ENCODE measurements at regions not wholly inside any gene's neighbourhood (a gene's known extent, or its start where the extent isn't known, plus 50 kb on each side); places are given as distances from the start of the nearest gene placed in this dataset.

DNA sequence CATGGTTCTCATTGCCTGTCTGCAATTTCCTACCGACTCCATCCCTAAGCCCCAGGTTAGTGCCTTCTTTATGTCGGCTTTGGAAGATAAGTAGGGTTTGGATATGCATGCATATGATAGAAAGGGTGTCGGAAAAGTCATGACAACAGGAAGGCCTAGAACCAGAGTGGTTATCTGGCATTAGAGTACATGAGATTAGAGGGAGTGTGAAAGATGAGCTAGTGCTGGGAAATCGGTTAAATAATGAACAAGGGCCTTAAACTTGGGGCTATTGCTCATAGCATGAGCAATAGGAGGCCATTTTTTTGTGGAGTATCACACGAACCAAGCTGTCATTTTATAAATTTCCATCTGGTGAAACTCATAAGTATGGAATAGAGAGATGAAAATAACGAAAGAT, 54.0 kb upstream of the LPP start:
- Histone ChIP-seq H3K27ac (ENCODE audit: low read length in 2 of 2) (no peak overlapping the region), H3K9me3 (ENCODE audit: control extremely low read depth in 1 of 3, control insufficient read depth in 2 of 3, insufficient read depth in 1 of 3, low read length in 2 of 3) (peaks cover 0 to 5% (median 5%) of the 10 kb centered on the region in 3 donors), H3K4me1 (ENCODE audit: control insufficient read depth in 2 of 2, insufficient read depth in 2 of 2, low read length in 2 of 2) (peaks cover 15 to 17% of the 10 kb centered on the region in 2 donors), H3K4me2 (replicated peaks; ENCODE audit: low read depth, low read length, poor library complexity, severe bottlenecking) (no peak overlapping the region), H3K36me3 (replicated peaks in 1 of 2; ENCODE audit: control extremely low read depth in 1 of 2, control insufficient read depth in 1 of 2, extremely low read depth in 1 of 2, insufficient read depth in 2 of 2, low read length in 1 of 2) (no peaks in the 10 kb centered on the region), H2AFZ (ENCODE audit: insufficient read depth, low read depth, low read length, poor library complexity, severe bottlenecking) (no peak overlapping the region), H4K20me1 (ENCODE audit: control insufficient read depth, insufficient read depth, low read length, poor library complexity, severe bottlenecking) (no peaks in the 10 kb centered on the region), H3K79me2 (ENCODE audit: control insufficient read depth, insufficient read depth, low read length) (no peaks in the 10 kb centered on the region), H3K27me3 (replicated peaks in 1 of 4; ENCODE audit: control extremely low read depth in 1 of 4, control insufficient read depth in 3 of 4, insufficient read depth in 4 of 4, low read length in 3 of 4) (no peaks in the 10 kb centered on the region), H3K4me3 (ENCODE audit: control extremely low read depth in 1 of 5, extremely low read depth in 1 of 5, insufficient read depth in 1 of 5, low read depth in 2 of 5, low read length in 4 of 5) (no peak overlapping the region), H3K9ac (ENCODE audit: low read length) (no peak overlapping the region)
- 94% methylated on average over 5 of the region's 6 CpGs for WGBS (ENCODE audit: insufficient coverage)
- no peak for TF ChIP-seq EZH2 (IDR thresholded peaks at IDR 0.05; ENCODE audit: borderline replicate concordance, insufficient read depth, low read depth, low read length, poor library complexity, severe bottlenecking)
- TF ChIP-seq, protein P1, sequence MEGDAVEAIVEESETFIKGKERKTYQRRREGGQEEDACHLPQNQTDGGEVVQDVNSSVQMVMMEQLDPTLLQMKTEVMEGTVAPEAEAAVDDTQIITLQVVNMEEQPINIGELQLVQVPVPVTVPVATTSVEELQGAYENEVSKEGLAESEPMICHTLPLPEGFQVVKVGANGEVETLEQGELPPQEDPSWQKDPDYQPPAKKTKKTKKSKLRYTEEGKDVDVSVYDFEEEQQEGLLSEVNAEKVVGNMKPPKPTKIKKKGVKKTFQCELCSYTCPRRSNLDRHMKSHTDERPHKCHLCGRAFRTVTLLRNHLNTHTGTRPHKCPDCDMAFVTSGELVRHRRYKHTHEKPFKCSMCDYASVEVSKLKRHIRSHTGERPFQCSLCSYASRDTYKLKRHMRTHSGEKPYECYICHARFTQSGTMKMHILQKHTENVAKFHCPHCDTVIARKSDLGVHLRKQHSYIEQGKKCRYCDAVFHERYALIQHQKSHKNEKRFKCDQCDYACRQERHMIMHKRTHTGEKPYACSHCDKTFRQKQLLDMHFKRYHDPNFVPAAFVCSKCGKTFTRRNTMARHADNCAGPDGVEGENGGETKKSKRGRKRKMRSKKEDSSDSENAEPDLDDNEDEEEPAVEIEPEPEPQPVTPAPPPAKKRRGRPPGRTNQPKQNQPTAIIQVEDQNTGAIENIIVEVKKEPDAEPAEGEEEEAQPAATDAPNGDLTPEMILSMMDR (IDR thresholded peaks at IDR 0.05): no peak
- ATAC-seq (ENCODE audit: low read depth) (no peak), DNase-seq (no peak)
- H3K4me1 Mint-ChIP-seq: peaks cover 18% of the 10 kb centered on the region
- no peak overlapping the region for H3K4me3 Mint-ChIP-seq
- no peaks in the 10 kb centered on the region for H3K27me3 Mint-ChIP-seq
- ChIA-PET CTCF (interaction anchor here (0.8 kb wide), 1 partner anchor 354 kb away, joined by 4 read pairs; no protein-coding TSS in a partner anchor), POLR2A (no interaction called here)
- no peaks in the 10 kb centered on the region for H3K9me3 Mint-ChIP-seq (ENCODE audit: insufficient read depth)
- intact Hi-C loops (cut with micrococcal nuclease): loop anchor here (5.0 kb wide), 1 partner anchor 52 kb away; the partner anchor contains the start of gene LPP
- no peak overlapping the region for H3K27ac Mint-ChIP-seq

DNA sequence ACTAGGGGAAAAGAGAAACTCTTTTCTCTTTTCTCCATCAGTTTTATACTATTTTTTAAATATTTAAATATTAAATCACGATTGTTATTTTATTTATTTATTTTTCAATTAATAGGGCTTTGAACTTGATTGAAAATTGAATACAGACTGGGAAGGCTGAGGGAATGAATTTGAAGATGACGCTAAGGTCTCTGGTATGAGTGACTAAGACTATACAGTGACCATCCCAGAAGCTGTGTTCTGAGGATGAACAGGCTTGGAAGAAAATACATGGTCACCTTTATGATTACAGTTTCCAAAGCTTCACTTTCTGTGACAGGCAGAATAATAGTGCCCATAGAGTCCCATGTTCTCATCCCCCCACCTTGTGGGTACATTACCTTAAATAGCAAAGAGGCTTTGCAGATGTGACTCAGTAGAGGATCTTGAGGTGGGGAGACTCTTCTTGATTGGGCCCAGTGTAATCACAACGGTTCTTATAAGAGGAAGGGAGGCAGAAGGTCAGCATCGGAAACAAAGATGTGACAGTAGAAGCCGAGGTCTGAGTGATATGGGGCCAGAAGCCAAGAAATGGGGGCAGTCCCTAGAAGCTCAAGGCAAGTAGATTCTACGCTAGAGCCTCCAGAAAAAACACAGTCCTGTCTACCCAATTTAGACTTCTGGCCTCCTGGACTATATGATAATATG, 51.0 kb upstream of the LPP start:
- WGBS (ENCODE audit: insufficient coverage): 79% methylated on average over 4 of the region's 6 CpGs
- no peak overlapping the region for H3K4me3 ChIP-seq (ENCODE audit: control extremely low read depth in 1 of 5, extremely low read depth in 1 of 5, insufficient read depth in 1 of 5, low read depth in 2 of 5, low read length in 4 of 5)
- no peaks in the 10 kb centered on the region for H4K20me1 ChIP-seq (ENCODE audit: control insufficient read depth, insufficient read depth, low read length, poor library complexity, severe bottlenecking)
- H3K4me1 ChIP-seq (ENCODE audit: control insufficient read depth in 2 of 2, insufficient read depth in 2 of 2, low read length in 2 of 2): peaks cover 6 to 7% of the 10 kb centered on the region in 2 donors
- no peak for DNase-seq
- H3K4me2 ChIP-seq (replicated peaks; ENCODE audit: low read depth, low read length, poor library complexity, severe bottlenecking): no peak overlapping the region
- ATAC-seq (ENCODE audit: low read depth): no peak
- no peak overlapping the region for H3K27ac Mint-ChIP-seq
- no peaks in the 10 kb centered on the region for H3K27me3 ChIP-seq (replicated peaks in 1 of 4; ENCODE audit: control extremely low read depth in 1 of 4, control insufficient read depth in 3 of 4, insufficient read depth in 4 of 4, low read length in 3 of 4)
- no peaks in the 10 kb centered on the region for H3K79me2 ChIP-seq (ENCODE audit: control insufficient read depth, insufficient read depth, low read length)
- no peaks in the 10 kb centered on the region for H3K36me3 ChIP-seq (replicated peaks in 1 of 2; ENCODE audit: control extremely low read depth in 1 of 2, control insufficient read depth in 1 of 2, extremely low read depth in 1 of 2, insufficient read depth in 2 of 2, low read length in 1 of 2)
- H3K27me3 Mint-ChIP-seq: no peaks in the 10 kb centered on the region
- H3K9ac ChIP-seq (ENCODE audit: low read length): no peak overlapping the region
- intact Hi-C loops (cut with micrococcal nuclease): no loop called here
- peaks cover 0 to 5% (median 5%) of the 10 kb centered on the region in 3 donors for H3K9me3 ChIP-seq (ENCODE audit: control extremely low read depth in 1 of 3, control insufficient read depth in 2 of 3, insufficient read depth in 1 of 3, low read length in 2 of 3)
- no peak overlapping the region for H3K4me3 Mint-ChIP-seq
- no peaks in the 10 kb centered on the region for H3K9me3 Mint-ChIP-seq (ENCODE audit: insufficient read depth)
- H2AFZ ChIP-seq (ENCODE audit: insufficient read depth, low read depth, low read length, poor library complexity, severe bottlenecking): no peak overlapping the region
- ChIA-PET CTCF (no interaction called here), POLR2A (interaction anchor here (0.6 kb wide), 1 partner anchor 97 kb away, joined by 3 read pairs; no protein-coding TSS in a partner anchor)
- TF ChIP-seq EZH2 (IDR thresholded peaks at IDR 0.05; ENCODE audit: borderline replicate concordance, insufficient read depth, low read depth, low read length, poor library complexity, severe bottlenecking): no peak
- TF ChIP-seq, protein P1 (IDR thresholded peaks at IDR 0.05): no peak
- H3K4me1 Mint-ChIP-seq: peaks cover 14% of the 10 kb centered on the region
- no peak overlapping the region for H3K27ac ChIP-seq (ENCODE audit: low read length in 2 of 2)

All from B cell (primary cell).